Fibroblast of lung (primary cell): ENCODE measurements at regions not wholly inside any gene's neighbourhood (a gene's known extent, or its start where the extent isn't known, plus 50 kb on each side); places are given as distances from the start of the nearest gene placed in this dataset.

ENCODE experiments used
- DNase-seq, 2 donors: peaks; one replicate each; pipeline versions ENCODE4 v3.0.0 to v3.0.0-alpha.2; 2010; ENCODE audit warnings: low read depth in 2 of 2
- H2AFZ ChIP-seq: 2 replicates; pipeline ENCODE4 v1.5.1; 2012; ENCODE audit warnings: low read length, control low read depth, inconsistent platforms
- H3K27ac ChIP-seq: 2 replicates; pipeline ENCODE4 v1.5.1; 2011; ENCODE audit warnings: low read length, control low read depth; ENCODE audit not compliant: insufficient read depth
- H3K27me3 ChIP-seq: 2 replicates; pipeline ENCODE4 v1.5.1; 2011; ENCODE audit warnings: mild to moderate bottlenecking, low read length; ENCODE audit not compliant: control insufficient read depth, insufficient read depth
- H3K36me3 ChIP-seq: 2 replicates; pipeline ENCODE4 v1.5.1; 2011; ENCODE audit warnings: low read length; ENCODE audit not compliant: control insufficient read depth, insufficient read depth
- H3K4me1 ChIP-seq: 2 replicates; pipeline ENCODE4 v1.5.1; 2011; ENCODE audit warnings: low read length; ENCODE audit not compliant: control insufficient read depth, insufficient read depth; ENCODE audit errors: extremely low read depth
- H3K4me2 ChIP-seq: 2 replicates; pipeline ENCODE4 v1.5.1; 2011; ENCODE audit warnings: low read length, control low read depth; ENCODE audit not compliant: insufficient read depth; ENCODE audit errors: extremely low read depth
- H3K4me3 ChIP-seq, 4 experiments: fragments of 200-600 bp in 1 of 4; sonication (generic) in 1 of 4; replicated peaks in 1 of 4; 2 replicates each; pipeline ENCODE4 v1.5.1; 2011 to 2016; ENCODE audit warnings: low read length in 4 of 4, low read depth in 3 of 4, mild to moderate bottlenecking in 3 of 4, control low read depth in 2 of 4, inconsistent platforms in 1 of 4, mixed read lengths in 1 of 4; ENCODE audit not compliant: insufficient read depth in 1 of 4; ENCODE audit errors: control extremely low read depth in 1 of 4
- H3K79me2 ChIP-seq: 2 replicates; pipeline ENCODE4 v1.5.1; 2012; ENCODE audit warnings: mild to moderate bottlenecking, low read length, inconsistent platforms; ENCODE audit not compliant: control insufficient read depth, insufficient read depth
- H3K9ac ChIP-seq: 2 replicates; pipeline ENCODE4 v1.5.1; 2011; ENCODE audit warnings: mild to moderate bottlenecking, low read length, control low read depth; ENCODE audit not compliant: insufficient read depth
- H3K9me3 ChIP-seq: 2 replicates; pipeline ENCODE4 v1.5.1; 2012; ENCODE audit warnings: low read depth, low read length; ENCODE audit not compliant: control insufficient read depth, insufficient read depth
- H4K20me1 ChIP-seq: 2 replicates; pipeline ENCODE4 v1.5.1; 2011; ENCODE audit warnings: low read length; ENCODE audit not compliant: control insufficient read depth, insufficient read depth; ENCODE audit errors: extremely low read depth
- EZH2 ChIP-seq: IDR thresholded peaks from 2 replicates; pipeline ENCODE4 v1.5.1; 2012; ENCODE audit warnings: low read length, control low read depth, mild to moderate bottlenecking; ENCODE audit errors: missing control alignments
- TF ChIP-seq, protein P1 (sequence below), 2 donors: IDR thresholded peaks in 1 of 2; conservative IDR thresholded peaks in 1 of 2; 1 replicate in 1 of 2; 2 replicates in 1 of 2; pipeline ENCODE4 v1.5.1; 2011 to 2012; ENCODE audit warnings: low read length in 2 of 2, control low read depth in 1 of 2, inconsistent platforms in 1 of 2, low read depth in 1 of 2, mild to moderate bottlenecking in 1 of 2

- no peak overlapping the region for H3K4me2 ChIP-seq
- no peaks in the 10 kb centered on the region for H3K27me3 ChIP-seq
- H3K9ac ChIP-seq, result no peak overlapping the region
- H3K27ac ChIP-seq, result no peak overlapping the region
- no peaks in the 10 kb centered on the region for H4K20me1 ChIP-seq
- H3K4me1 ChIP-seq, result no peaks in the 10 kb centered on the region
- H2AFZ ChIP-seq, result no peak overlapping the region
- no peak for TF ChIP-seq EZH2
- TF ChIP-seq, protein P1, sequence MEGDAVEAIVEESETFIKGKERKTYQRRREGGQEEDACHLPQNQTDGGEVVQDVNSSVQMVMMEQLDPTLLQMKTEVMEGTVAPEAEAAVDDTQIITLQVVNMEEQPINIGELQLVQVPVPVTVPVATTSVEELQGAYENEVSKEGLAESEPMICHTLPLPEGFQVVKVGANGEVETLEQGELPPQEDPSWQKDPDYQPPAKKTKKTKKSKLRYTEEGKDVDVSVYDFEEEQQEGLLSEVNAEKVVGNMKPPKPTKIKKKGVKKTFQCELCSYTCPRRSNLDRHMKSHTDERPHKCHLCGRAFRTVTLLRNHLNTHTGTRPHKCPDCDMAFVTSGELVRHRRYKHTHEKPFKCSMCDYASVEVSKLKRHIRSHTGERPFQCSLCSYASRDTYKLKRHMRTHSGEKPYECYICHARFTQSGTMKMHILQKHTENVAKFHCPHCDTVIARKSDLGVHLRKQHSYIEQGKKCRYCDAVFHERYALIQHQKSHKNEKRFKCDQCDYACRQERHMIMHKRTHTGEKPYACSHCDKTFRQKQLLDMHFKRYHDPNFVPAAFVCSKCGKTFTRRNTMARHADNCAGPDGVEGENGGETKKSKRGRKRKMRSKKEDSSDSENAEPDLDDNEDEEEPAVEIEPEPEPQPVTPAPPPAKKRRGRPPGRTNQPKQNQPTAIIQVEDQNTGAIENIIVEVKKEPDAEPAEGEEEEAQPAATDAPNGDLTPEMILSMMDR (conservative IDR thresholded peaks at IDR 0.05 in 1 of 2, IDR thresholded peaks at IDR 0.05 in 1 of 2; ENCODE audit: low read depth in 1 of 2, low read length in 2 of 2), result no peak
- DNase-seq, result no peak
- H3K4me3 ChIP-seq, result no peak overlapping the region
- no peaks in the 10 kb centered on the region for H3K79me2 ChIP-seq
- H3K9me3 ChIP-seq, result no peaks in the 10 kb centered on the region
- H3K36me3 ChIP-seq, result no peaks in the 10 kb centered on the region
Observed at GRCh38 chr12:24394246-24394645, 444.8 kb upstream of the SOX5 start.

DNA sequence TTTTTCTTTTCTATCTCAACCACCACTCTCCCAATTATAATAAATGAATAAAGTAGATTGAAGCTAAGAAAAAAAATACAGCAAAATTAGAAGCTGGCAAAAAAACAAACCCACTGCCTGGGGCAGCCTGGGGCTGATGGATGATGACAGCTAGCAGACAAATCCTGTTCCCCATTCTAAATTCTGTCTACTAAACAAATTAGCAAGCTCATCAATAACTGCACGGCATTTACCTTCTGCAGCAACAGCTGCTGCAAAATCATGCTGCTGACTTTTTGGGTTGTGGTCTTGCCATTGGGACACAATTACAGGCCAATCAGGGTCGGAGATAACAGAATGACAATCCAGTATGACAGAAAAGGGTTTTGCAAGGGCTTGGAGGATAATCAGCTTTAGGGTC, 443.6 kb upstream of the SOX5 start:
- Histone ChIP-seq H3K4me1 (no peaks in the 10 kb centered on the region), H3K4me2 (no peak overlapping the region), H3K4me3 (no peak overlapping the region), H2AFZ (no peak overlapping the region), H3K36me3 (no peaks in the 10 kb centered on the region), H3K79me2 (no peaks in the 10 kb centered on the region), H4K20me1 (no peaks in the 10 kb centered on the region), H3K9me3 (no peaks in the 10 kb centered on the region), H3K27ac (no peak overlapping the region), H3K27me3 (no peaks in the 10 kb centered on the region), H3K9ac (no peak overlapping the region)
- DNase-seq, result no peak
- TF ChIP-seq EZH2, result no peak
- TF ChIP-seq, protein P1 (conservative IDR thresholded peaks at IDR 0.05 in 1 of 2, IDR thresholded peaks at IDR 0.05 in 1 of 2; ENCODE audit: low read depth in 1 of 2, low read length in 2 of 2), result no peak

- H3K36me3 ChIP-seq, result no peaks in the 10 kb centered on the region
- no peaks in the 10 kb centered on the region for H3K4me1 ChIP-seq
- no peak for DNase-seq
- TF ChIP-seq, protein P1 (conservative IDR thresholded peaks at IDR 0.05 in 1 of 2, IDR thresholded peaks at IDR 0.05 in 1 of 2; ENCODE audit: low read depth in 1 of 2, low read length in 2 of 2), result no peak
- TF ChIP-seq EZH2, result no peak
- no peak overlapping the region for H2AFZ ChIP-seq
- H3K4me3 ChIP-seq, result no peak overlapping the region
- H3K9ac ChIP-seq, result no peak overlapping the region
- no peak overlapping the region for H3K27ac ChIP-seq
- no peaks in the 10 kb centered on the region for H3K27me3 ChIP-seq
- H3K79me2 ChIP-seq, result no peaks in the 10 kb centered on the region
- no peak overlapping the region for H3K4me2 ChIP-seq
- H3K9me3 ChIP-seq, result no peaks in the 10 kb centered on the region
- no peaks in the 10 kb centered on the region for H4K20me1 ChIP-seq
Observed at GRCh38 chr12:24389394-24389793, 439.9 kb upstream of the SOX5 start.
